C4-2B (cell line): ENCODE measurements at regions not wholly inside any gene's neighbourhood (a gene's known extent, or its start where the extent isn't known, plus 50 kb on each side); places are given as distances from the start of the nearest gene placed in this dataset.

Experiments used
- CTCF ChIP-seq: fragments of 450-650 bp; conservative IDR thresholded peaks from 2 replicates; pipeline ENCODE4 v1.5.1; 2017; ENCODE audit warnings: mild to moderate bottlenecking
- ZFX ChIP-seq: fragments of 450-650 bp; IDR thresholded peaks from 2 replicates; pipeline ENCODE4 v1.6.1; 2017

- TF ChIP-seq CTCF (no peak), ZFX (no peak)
These were observed 636.1 kb downstream of the NR2F2 start for GRCh38 chr15:96966554-96966953.
